NB4 (cell line): ENCODE measurements at regions not wholly inside any gene's neighbourhood (a gene's known extent, or its start where the extent isn't known, plus 50 kb on each side); places are given as distances from the start of the nearest gene placed in this dataset.

Experiments used
- DNase-seq: peaks from one replicate; pipeline ENCODE4 v3.0.0; 2010; ENCODE audit warnings: low read depth
- H3K4me3 ChIP-seq: one replicate; pipeline ENCODE4 v1.5.1; 2011; ENCODE audit warnings: mild to moderate bottlenecking, low read depth, low read length, moderate library complexity
- CTCF ChIP-seq: IDR thresholded peaks from one replicate; pipeline ENCODE4 v1.5.1; 2012; ENCODE audit warnings: low read depth, low read length
- MAX ChIP-seq: IDR thresholded peaks from 2 replicates; pipeline ENCODE4 v1.6.1; 2011; ENCODE audit warnings: low read depth, low read length
- MYC ChIP-seq: IDR thresholded peaks from 2 replicates; pipeline ENCODE4 v1.6.1; 2011; ENCODE audit warnings: low read depth, low read length
- POLR2A ChIP-seq: IDR thresholded peaks from 2 replicates; pipeline ENCODE4 v1.6.1; 2011; ENCODE audit warnings: mild to moderate bottlenecking; ENCODE audit not compliant: insufficient read length; ENCODE audit errors: extremely low read depth

- no peak for DNase-seq
- no peak for TF ChIP-seq POLR2A
- TF ChIP-seq CTCF, result no peak
- TF ChIP-seq MAX, result no peak
- no peak for TF ChIP-seq MYC
- no peak overlapping the region for H3K4me3 ChIP-seq
Observed at GRCh38 chr13:85690368-85690767, 108.9 kb downstream of the SLITRK6 start.

- no peak overlapping the region for H3K4me3 ChIP-seq
- DNase-seq, result no peak
- TF ChIP-seq CTCF, result no peak
- TF ChIP-seq POLR2A, result no peak
- no peak for TF ChIP-seq MYC
- TF ChIP-seq MAX, result no peak
Observed at GRCh38 chr13:85685436-85685835, 113.8 kb downstream of the SLITRK6 start.

- TF ChIP-seq MYC, result no peak
- no peak for TF ChIP-seq CTCF
- no peak for TF ChIP-seq POLR2A
- TF ChIP-seq MAX, result no peak
- DNase-seq, result no peak
- H3K4me3 ChIP-seq, result no peak overlapping the region
Observed at GRCh38 chr13:85675151-85675907, 123.9 kb downstream of the SLITRK6 start.

GRCh38 chr13:85671336-85671735 lies 127.9 kb downstream of the SLITRK6 start:
- DNase-seq, result no peak
- TF ChIP-seq MAX (no peak), POLR2A (no peak), MYC (no peak), CTCF (no peak)

GRCh38 chr13:85666356-85666755 lies 132.9 kb downstream of the SLITRK6 start:
- DNase-seq, result no peak
- TF ChIP-seq CTCF, result no peak

More at GRCh38 chr13:85671336-85671735, 127.9 kb downstream of the SLITRK6 start:
- no peak overlapping the region for H3K4me3 ChIP-seq

GRCh38 chr13:85665286-85665685 lies 133.9 kb downstream of the SLITRK6 start:
- peak; percentile 14 for DNase-seq
- H3K4me3 ChIP-seq, result no peak overlapping the region
- no peak for TF ChIP-seq POLR2A
- TF ChIP-seq MAX, result no peak
- no peak for TF ChIP-seq CTCF
- no peak for TF ChIP-seq MYC

More at GRCh38 chr13:85666356-85666755, 132.9 kb downstream of the SLITRK6 start:
- no peak overlapping the region for H3K4me3 ChIP-seq
